ENCODE measurements at regions not wholly inside any gene's neighbourhood (a gene's known extent, or its start where the extent isn't known, plus 50 kb on each side); places are given as distances from the start of the nearest gene placed in this dataset.

DNA sequence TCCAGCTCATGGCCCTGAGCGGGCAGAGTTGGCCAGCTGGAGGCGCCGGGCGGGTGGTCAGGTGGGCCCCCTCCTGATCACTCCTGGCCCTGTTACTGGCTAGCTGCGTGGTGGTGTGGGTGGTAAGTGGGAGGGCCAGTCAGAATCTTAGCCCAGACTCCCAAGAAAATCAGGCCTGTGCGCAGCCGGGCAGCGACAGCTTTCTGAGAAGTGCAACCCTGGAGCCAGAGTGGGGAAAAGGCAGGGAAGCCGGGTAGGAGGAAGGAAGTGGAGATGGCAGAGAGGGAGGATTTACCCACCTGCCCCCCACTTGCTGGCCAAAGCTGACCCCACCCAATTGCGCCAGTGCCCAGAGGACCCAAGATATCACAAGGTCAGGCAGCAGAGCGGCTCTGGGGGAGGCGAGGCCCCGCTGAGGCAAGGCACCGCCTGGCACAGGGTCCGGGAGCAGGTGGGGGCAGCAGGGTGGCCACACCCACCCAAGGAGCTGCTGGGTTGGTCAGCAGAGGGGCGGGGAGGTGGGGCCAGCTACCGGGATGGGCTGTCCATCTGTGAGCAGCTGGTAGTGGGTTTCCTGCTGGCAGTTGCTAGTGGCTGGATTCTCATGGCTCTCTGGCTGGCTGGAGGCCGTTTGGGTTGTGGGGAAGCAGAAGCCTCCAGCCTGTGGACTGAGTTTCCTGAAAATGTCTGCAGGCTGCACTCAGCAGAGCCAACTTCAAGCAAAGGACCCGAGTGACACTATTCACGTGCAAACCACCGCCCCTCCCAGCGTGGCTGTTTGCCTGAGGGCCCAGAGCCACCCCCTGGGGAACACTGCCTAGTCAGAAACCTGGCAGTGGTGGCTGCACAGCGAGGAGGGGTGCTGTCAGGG lies 196.4 kb downstream of the IGLL1 start:
- TF ChIP-seq FOXM1 (IDR thresholded peaks at IDR 0.05; ENCODE audit: borderline replicate concordance): no peak
- no peak for TF ChIP-seq FOXK2 (IDR thresholded peaks at IDR 0.05)
- no peak for TF ChIP-seq SP1 (IDR thresholded peaks at IDR 0.05)
- TF ChIP-seq ZNF384 (IDR thresholded peaks at IDR 0.05): no peak
- TF ChIP-seq HDGF (IDR thresholded peaks at IDR 0.05; ENCODE audit: borderline replicate concordance): no peak
